Astrocyte of the cerebellum (primary cell): ENCODE measurements at regions not wholly inside any gene's neighbourhood (a gene's known extent, or its start where the extent isn't known, plus 50 kb on each side); places are given as distances from the start of the nearest gene placed in this dataset.

Experiments used
- DNase-seq: peaks from one replicate; pipeline ENCODE4 v3.0.0-alpha.2; 2011; ENCODE audit warnings: low read depth
- H3K4me3 ChIP-seq: 2 replicates; pipeline ENCODE4 v1.5.1; 2011; ENCODE audit warnings: mild to moderate bottlenecking, low read depth, low read length, moderate library complexity
- CTCF ChIP-seq: IDR thresholded peaks from 2 replicates; pipeline ENCODE4 v1.5.1; 2012; ENCODE audit warnings: low read length, low read depth, moderate library complexity, mild to moderate bottlenecking; ENCODE audit errors: missing control alignments
- in situ Hi-C: cut with HindIII; loops from 2 replicates; pipeline ENCODE4 v1.10.0; 2017; ENCODE audit warnings: low sequenced_read_pairs

- in situ Hi-C loops: no loop called here
- DNase-seq: no peak
- H3K4me3 ChIP-seq: no peak overlapping the region
- TF ChIP-seq CTCF: no peak
Observed at GRCh38 chr17:34773036-34773435, 188.2 kb downstream of the CCT6B start.

GRCh38 chr17:34771891-34772290 is 189.4 kb downstream of the CCT6B start:
- no peak overlapping the region for H3K4me3 ChIP-seq
- in situ Hi-C loops: no loop called here
- no peak for DNase-seq
- TF ChIP-seq CTCF: no peak

GRCh38 chr17:34770586-34770985 is 190.7 kb downstream of the CCT6B start:
- DNase-seq: no peak
- H3K4me3 ChIP-seq: no peak overlapping the region
- in situ Hi-C loops: no loop called here
- TF ChIP-seq CTCF: no peak

GRCh38 chr17:34769899-34770298 is 190.5 kb downstream of the TMEM132E start:
- no peak overlapping the region for H3K4me3 ChIP-seq
- TF ChIP-seq CTCF: no peak
- in situ Hi-C loops: no loop called here
- no peak for DNase-seq

- in situ Hi-C loops: no loop called here
- no peak for TF ChIP-seq CTCF
- H3K4me3 ChIP-seq: no peak overlapping the region
- DNase-seq: no peak
Observed at GRCh38 chr17:34769049-34769448, 189.7 kb downstream of the TMEM132E start.

GRCh38 chr17:34765291-34765690 is 185.9 kb downstream of the TMEM132E start:
- H3K4me3 ChIP-seq: no peak overlapping the region
- no peak for TF ChIP-seq CTCF
- in situ Hi-C loops: no loop called here
- no peak for DNase-seq

GRCh38 chr17:34764716-34765115 is 185.3 kb downstream of the TMEM132E start:
- no peak overlapping the region for H3K4me3 ChIP-seq
- in situ Hi-C loops: no loop called here
- no peak for TF ChIP-seq CTCF
- no peak for DNase-seq
